ENCODE measurements at regions not wholly inside any gene's neighbourhood (a gene's known extent, or its start where the extent isn't known, plus 50 kb on each side); places are given as distances from the start of the nearest gene placed in this dataset.

- TF ChIP-seq POLR2A (IDR thresholded peaks at IDR 0.05; ENCODE audit: borderline replicate concordance, extremely low read depth, insufficient read depth, insufficient read length), result no peak
- no peak for TF ChIP-seq SIN3A (IDR thresholded peaks at IDR 0.05; ENCODE audit: low read depth)
- no peak for TF ChIP-seq CTCF (IDR thresholded peaks at IDR 0.05 in 2 of 3, conservative IDR thresholded peaks at IDR 0.05 in 1 of 3; ENCODE audit: borderline replicate concordance in 1 of 3, insufficient read depth in 1 of 3, low read depth in 2 of 3, low read length in 2 of 3)
- no peak for TF ChIP-seq TCF7L2 (IDR thresholded peaks at IDR 0.05; ENCODE audit: borderline replicate concordance, extremely low read depth, insufficient read depth, insufficient read length)
- TF ChIP-seq POLR2AphosphoS5 (IDR thresholded peaks at IDR 0.05; ENCODE audit: low read depth, low read length), result no peak
Measured at GRCh38 chr10:114729103-114729659, 71.1 kb upstream of the ABLIM1 start.
